ENCODE measurements at regions not wholly inside any gene's neighbourhood (a gene's known extent, or its start where the extent isn't known, plus 50 kb on each side); places are given as distances from the start of the nearest gene placed in this dataset.

- no peak for TF ChIP-seq SP1 (IDR thresholded peaks at IDR 0.05)
- no peak for TF ChIP-seq ARNT (IDR thresholded peaks at IDR 0.05)
- TF ChIP-seq LEF1 (IDR thresholded peaks at IDR 0.05; ENCODE audit: borderline replicate concordance), result no peak
- no peak for TF ChIP-seq SUZ12 (IDR thresholded peaks at IDR 0.05)
- no peak for TF ChIP-seq PKNOX1 (IDR thresholded peaks at IDR 0.05)
Measured at GRCh38 chr7:45971171-45971570, 50.1 kb upstream of the IGFBP3 start.

Data from HEK293T (cell line).